HepG2 (cell line): ENCODE measurements at regions not wholly inside any gene's neighbourhood (a gene's known extent, or its start where the extent isn't known, plus 50 kb on each side); places are given as distances from the start of the nearest gene placed in this dataset.

ENCODE experiments used
- ATAC-seq: fragments of 200-7000 bp; cut with Tn5 transposase; 3 replicates; pipeline ENCODE4 v1.9.1; 2020; ENCODE audit warnings: mild to moderate bottlenecking, moderate library complexity
- BruUV-seq: library from RNA; stranded (reverse); fragments of 400-500 nt; replicated peaks from 2 replicates; lab custom pipeline; 2021; lab: Mats Ljungman, UMichigan
- CTCF ChIA-PET: fragments of 300-600 bp; formaldehyde crosslinking; extraction: SDS; loops from one replicate; lab custom pipeline; 2021; ENCODE audit warnings: low total read pairs, inconsistent platforms, low intra/inter-chr PET ratio; lab: Yijun Ruan, JAX
- POLR2A ChIA-PET: fragments of 350-600 bp; sonication (Branson Sonifier 250); formaldehyde crosslinking; loops from one replicate; lab custom pipeline; 2020; ENCODE audit warnings: antibody characterized with exemption, inconsistent platforms; lab: Yijun Ruan, JAX
- DNase-seq: peaks from one replicate; pipeline ENCODE4 v3.0.0-alpha.2; 2015; ENCODE audit warnings: low spot score
- FAIRE-seq: peaks from 3 replicates; lab custom pipeline; 2011; peaks lifted over from hg19 to GRCh38; lab: Jason Lieb, UNC
- H2AFZ ChIP-seq: one replicate; pipeline ENCODE4 v1.6.1; 2011; ENCODE audit warnings: low read length, inconsistent platforms
- H3K27ac ChIP-seq: fragments of 300-600 bp; 3 replicates; pipeline ENCODE4 v1.8.0; 2011; ENCODE audit warnings: mixed run types, mild to moderate bottlenecking, mixed read lengths, low read length, inconsistent platforms; ENCODE audit not compliant: insufficient read depth; ENCODE audit errors: extremely low read length
- H3K27me3 ChIP-seq, 2 experiments: fragments of 200-600 bp in 1 of 2; 2 replicates in 1 of 2; 3 replicates in 1 of 2; pipeline versions ENCODE4 v1.6.0 to v1.8.0; 2011; ENCODE audit warnings: low read length in 2 of 2, mild to moderate bottlenecking in 2 of 2, moderate library complexity in 2 of 2, inconsistent platforms in 1 of 2; ENCODE audit not compliant: insufficient read depth in 2 of 2, control insufficient read depth in 1 of 2
- H3K36me3 ChIP-seq, 2 experiments: fragments of 200-600 bp in 1 of 2; replicated peaks in 1 of 2; 2 replicates in 1 of 2; 3 replicates in 1 of 2; pipeline versions ENCODE4 v1.5.1 to v1.8.0; 2011; ENCODE audit warnings: low read length in 2 of 2, inconsistent platforms in 1 of 2; ENCODE audit not compliant: insufficient read depth in 2 of 2, control insufficient read depth in 1 of 2
- H3K4me1 ChIP-seq: 2 replicates; pipeline ENCODE4 v1.5.1; 2012; ENCODE audit warnings: low read length, inconsistent platforms; ENCODE audit not compliant: insufficient read depth
- H3K4me2 ChIP-seq: 2 replicates; pipeline ENCODE4 v1.6.0; 2011; ENCODE audit warnings: low read depth, low read length, inconsistent platforms
- H3K4me3 ChIP-seq, 3 experiments: fragments of 200-600 bp in 1 of 3; sonication (generic), shearing (Covaris generic) in 1 of 3; replicated peaks in 1 of 3; 2 replicates each; pipeline ENCODE4 v1.5.1; 2011 to 2016; ENCODE audit warnings: low read length in 3 of 3, inconsistent platforms in 2 of 3, low read depth in 2 of 3, mild to moderate bottlenecking in 2 of 3, control low read depth in 1 of 3, mixed read lengths in 1 of 3; ENCODE audit not compliant: insufficient read depth in 1 of 3
- H3K79me2 ChIP-seq: one replicate; pipeline ENCODE4 v1.6.1; 2011; ENCODE audit warnings: low read length, inconsistent platforms; ENCODE audit not compliant: insufficient read depth
- H3K9ac ChIP-seq: 2 replicates; pipeline ENCODE4 v1.6.0; 2011; ENCODE audit warnings: mild to moderate bottlenecking, low read depth, low read length, inconsistent platforms; ENCODE audit not compliant: insufficient read depth
- H3K9me3 ChIP-seq: 2 replicates; pipeline ENCODE4 v1.5.1; 2012; ENCODE audit warnings: mild to moderate bottlenecking, low read length
- H4K20me1 ChIP-seq: 2 replicates; pipeline ENCODE4 v1.6.0; 2011; ENCODE audit warnings: inconsistent platforms, mild to moderate bottlenecking, low read length, moderate library complexity; ENCODE audit not compliant: insufficient read depth
- AGO2 ChIP-seq: fragments of 200-400 bp; formaldehyde crosslinking; optimal IDR thresholded peaks from 2 replicates; pipeline ENCODE3; 2017; ENCODE audit warnings: mild to moderate bottlenecking, low read depth, low read length, moderate library complexity
- CEBPB ChIP-seq: IDR thresholded peaks from 2 replicates; pipeline ENCODE4 v1.6.1; 2011; ENCODE audit warnings: low read depth, low read length, improper control_type of control experiment, borderline replicate concordance
- ETV5 ChIP-seq: IDR thresholded peaks from 2 replicates; pipeline ENCODE4 v1.6.1; 2018; ENCODE audit warnings: missing biosample characterization, missing genetic modification reagents, inconsistent platforms, borderline replicate concordance
- FLYWCH1 ChIP-seq: sonication (generic); formaldehyde crosslinking; IDR thresholded peaks from 2 replicates; pipeline ENCODE4 v1.8.1; 2023; ENCODE audit warnings: mild to moderate bottlenecking, missing genetic modification reagents
- MEIS2 ChIP-seq: sonication (generic); formaldehyde crosslinking; IDR thresholded peaks from 2 replicates; pipeline ENCODE4 v1.9.0; 2021; ENCODE audit warnings: mild to moderate bottlenecking, missing genetic modification reagents
- NONO ChIP-seq, 2 experiments: fragments of 450-650 bp in 1 of 2; sonication (generic) in 1 of 2; formaldehyde crosslinking in 1 of 2; IDR thresholded peaks in 1 of 2; conservative IDR thresholded peaks in 1 of 2; 2 replicates each; pipeline versions ENCODE4 v1.6.1 to v1.8.0; 2017 to 2022; ENCODE audit warnings: mild to moderate bottlenecking in 1 of 2, missing genetic modification reagents in 1 of 2, moderate library complexity in 1 of 2
- TOE1 ChIP-seq: sonication (generic); formaldehyde crosslinking; IDR thresholded peaks from 2 replicates; pipeline ENCODE4 v1.4.0; 2020; ENCODE audit warnings: mild to moderate bottlenecking, missing genetic modification reagents
- ZFAT ChIP-seq: sonication (generic); formaldehyde crosslinking; conservative IDR thresholded peaks from 2 replicates; pipeline ENCODE4 v1.8.1; 2023; ENCODE audit warnings: missing genetic modification reagents, inconsistent platforms
- ZNF230 ChIP-seq: sonication (generic); formaldehyde crosslinking; IDR thresholded peaks from 2 replicates; pipeline ENCODE4 v1.4.0; 2020; ENCODE audit warnings: mild to moderate bottlenecking, missing genetic modification reagents
- ZNF292 ChIP-seq: sonication (generic); formaldehyde crosslinking; IDR thresholded peaks from 2 replicates; pipeline ENCODE4 v1.8.1; 2022; ENCODE audit warnings: mild to moderate bottlenecking, low read depth, missing genetic modification reagents, borderline replicate concordance
- ZNF510 ChIP-seq: sonication (generic); formaldehyde crosslinking; IDR thresholded peaks from 2 replicates; pipeline ENCODE4 v1.4.0; 2020; ENCODE audit warnings: low read depth, mild to moderate bottlenecking, missing genetic modification reagents
- ZNF605 ChIP-seq: sonication (generic); formaldehyde crosslinking; IDR thresholded peaks from 2 replicates; pipeline ENCODE4 v1.8.0; 2022; ENCODE audit warnings: mild to moderate bottlenecking, missing genetic modification reagents
- ZNF737 ChIP-seq: sonication (generic); formaldehyde crosslinking; IDR thresholded peaks from 2 replicates; pipeline ENCODE4 v1.5.0; 2020; ENCODE audit warnings: missing genetic modification reagents, mild to moderate bottlenecking, borderline replicate concordance
- ZNF879 ChIP-seq: sonication (generic); formaldehyde crosslinking; IDR thresholded peaks from 2 replicates; pipeline ENCODE4 v1.8.1; 2023; ENCODE audit warnings: missing genetic modification reagents
- ZSCAN9 ChIP-seq: IDR thresholded peaks from 2 replicates; pipeline ENCODE4 v1.6.1; 2016; ENCODE audit warnings: borderline replicate concordance
- WGBS: methylation state at CpG from one replicate; pipeline ENCODE4 v1.1.6; 2017; ENCODE audit warnings: low lambda C conversion rate; 5-methylcytosine and 5-hydroxymethylcytosine counted together
- in situ Hi-C: cut with HindIII; loops from 2 replicates; pipeline ENCODE4 v1.10.0; 2017; ENCODE audit warnings: low pct_unique_long_range_greater_than_20kb; ENCODE audit not compliant: extremely low pct_ligation_motif_present
- intact Hi-C: fragments of 100-400 bp; cut with micrococcal nuclease; formaldehyde crosslinking; loops from one replicate; pipeline ENCODE4 v1.10.0; 2022; ENCODE audit not compliant: unreplicated experiment
- TF ChIP-seq, protein P1 (sequence below): fragments of 450-650 bp; IDR thresholded peaks from 2 replicates; pipeline ENCODE4 v1.6.1; 2016
- TF ChIP-seq, protein P2 (sequence below): IDR thresholded peaks from 2 replicates; pipeline ENCODE4 v1.6.1; 2016; ENCODE audit warnings: missing biosample characterization, missing genetic modification reagents, low read depth
- TF ChIP-seq, protein P3 (sequence below): sonication (generic); formaldehyde crosslinking; IDR thresholded peaks from 2 replicates; pipeline ENCODE4 v1.4.0; 2020; ENCODE audit warnings: missing genetic modification reagents
- TF ChIP-seq, protein P4 (sequence below), 2 experiments: IDR thresholded peaks; 2 replicates each; pipeline ENCODE4 v1.6.1; 2011 to 2012; ENCODE audit warnings: low read length in 2 of 2, borderline replicate concordance in 1 of 2, low read depth in 1 of 2, mild to moderate bottlenecking in 1 of 2, moderate library complexity in 1 of 2

DNA sequence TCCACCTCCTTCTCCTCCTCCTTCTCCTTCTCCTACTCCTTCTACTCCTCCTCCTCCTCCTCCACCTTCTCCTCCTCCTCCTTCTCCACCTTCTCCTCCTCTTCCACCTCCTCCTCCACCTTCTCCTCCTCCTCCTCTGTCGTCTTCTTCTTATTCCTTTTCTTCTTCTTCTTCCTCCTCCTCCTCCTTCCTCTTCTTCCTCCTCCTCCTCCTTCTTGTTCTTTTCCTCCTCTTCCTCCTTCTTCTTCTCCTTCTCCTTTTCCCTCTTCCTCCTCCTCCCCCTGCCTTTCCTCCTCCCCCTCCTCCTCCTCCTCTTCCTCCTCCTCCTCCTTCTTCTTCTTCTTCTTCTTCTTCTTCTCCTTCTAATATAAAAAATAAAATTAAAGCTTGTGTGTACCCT lies 971.2 kb upstream of the PIK3C3 start:
- ATAC-seq, result no peak
- Histone ChIP-seq H3K9me3 (no peaks in the 10 kb centered on the region), H3K9ac (no peak overlapping the region), H3K27me3 (no peaks in the 10 kb centered on the region), H3K4me3 (no peak overlapping the region), H3K36me3 (no peaks in the 10 kb centered on the region), H3K79me2 (no peaks in the 10 kb centered on the region), H3K4me1 (no peaks in the 10 kb centered on the region), H3K4me2 (no peak overlapping the region), H4K20me1 (no peaks in the 10 kb centered on the region), H3K27ac (no peak overlapping the region), H2AFZ (no peak overlapping the region)
- intact Hi-C loops (no loop called here), in situ Hi-C loops (no loop called here)
- DNase-seq, result no peak
- CTCF ChIA-PET, result no interaction called here
- 0% methylated on average over 1 of the region's 1 CpG for WGBS
- no peak for FAIRE-seq
- POLR2A ChIA-PET, result no interaction called here
- BruUV-seq, result no TSS peak
- no peak for TF ChIP-seq ZSCAN9 (CRISPR knock-in tag)
- no peak for TF ChIP-seq ZNF230 (CRISPR knock-in tag)
- TF ChIP-seq AGO2, result no peak
- TF ChIP-seq MEIS2, result no peak
- TF ChIP-seq ZNF510 (CRISPR knock-in tag), result no peak
- no peak for TF ChIP-seq FLYWCH1 (CRISPR knock-in tag)
- no peak for TF ChIP-seq TOE1 (CRISPR knock-in tag)
- TF ChIP-seq, protein P1, sequence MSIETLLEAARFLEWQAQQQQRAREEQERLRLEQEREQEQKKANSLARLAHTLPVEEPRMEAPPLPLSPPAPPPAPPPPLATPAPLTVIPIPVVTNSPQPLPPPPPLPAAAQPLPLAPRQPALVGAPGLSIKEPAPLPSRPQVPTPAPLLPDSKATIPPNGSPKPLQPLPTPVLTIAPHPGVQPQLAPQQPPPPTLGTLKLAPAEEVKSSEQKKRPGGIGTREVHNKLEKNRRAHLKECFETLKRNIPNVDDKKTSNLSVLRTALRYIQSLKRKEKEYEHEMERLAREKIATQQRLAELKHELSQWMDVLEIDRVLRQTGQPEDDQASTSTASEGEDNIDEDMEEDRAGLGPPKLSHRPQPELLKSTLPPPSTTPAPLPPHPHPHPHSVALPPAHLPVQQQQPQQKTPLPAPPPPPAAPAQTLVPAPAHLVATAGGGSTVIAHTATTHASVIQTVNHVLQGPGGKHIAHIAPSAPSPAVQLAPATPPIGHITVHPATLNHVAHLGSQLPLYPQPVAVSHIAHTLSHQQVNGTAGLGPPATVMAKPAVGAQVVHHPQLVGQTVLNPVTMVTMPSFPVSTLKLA, result no peak
- no peak for TF ChIP-seq ZNF879 (CRISPR knock-in tag)
- TF ChIP-seq ZNF292 (CRISPR knock-in tag), result no peak
- TF ChIP-seq, protein P2, sequence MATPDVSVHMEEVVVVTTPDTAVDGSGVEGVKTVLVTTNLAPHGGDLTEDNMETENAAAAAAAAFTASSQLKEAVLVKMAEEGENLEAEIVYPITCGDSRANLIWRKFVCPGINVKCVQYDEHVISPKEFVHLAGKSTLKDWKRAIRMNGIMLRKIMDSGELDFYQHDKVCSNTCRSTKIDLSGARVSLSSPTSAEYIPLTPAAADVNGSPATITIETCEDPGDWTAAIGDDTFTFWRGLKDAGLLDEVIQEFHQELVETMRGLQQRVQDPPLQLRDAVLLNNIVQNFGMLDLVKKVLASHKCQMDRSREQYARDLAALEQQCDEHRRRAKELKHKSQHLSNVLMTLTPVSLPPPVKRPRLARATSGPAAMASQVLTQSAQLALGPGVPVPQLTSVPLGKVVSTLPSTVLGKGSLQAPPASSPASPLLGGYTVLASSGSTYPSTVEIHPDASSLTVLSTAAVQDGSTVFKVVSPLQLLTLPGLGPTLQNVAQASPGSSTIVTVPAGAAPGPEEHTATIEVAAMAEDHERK (CRISPR knock-in tag), result no peak
- TF ChIP-seq NONO (IDR thresholded peaks at IDR 0.05), result no peak
- no peak for TF ChIP-seq NONO (CRISPR knock-in tag; conservative IDR thresholded peaks at IDR 0.05)
- TF ChIP-seq CEBPB, result no peak
- TF ChIP-seq ETV5 (CRISPR knock-in tag), result no peak
- TF ChIP-seq, protein P3, sequence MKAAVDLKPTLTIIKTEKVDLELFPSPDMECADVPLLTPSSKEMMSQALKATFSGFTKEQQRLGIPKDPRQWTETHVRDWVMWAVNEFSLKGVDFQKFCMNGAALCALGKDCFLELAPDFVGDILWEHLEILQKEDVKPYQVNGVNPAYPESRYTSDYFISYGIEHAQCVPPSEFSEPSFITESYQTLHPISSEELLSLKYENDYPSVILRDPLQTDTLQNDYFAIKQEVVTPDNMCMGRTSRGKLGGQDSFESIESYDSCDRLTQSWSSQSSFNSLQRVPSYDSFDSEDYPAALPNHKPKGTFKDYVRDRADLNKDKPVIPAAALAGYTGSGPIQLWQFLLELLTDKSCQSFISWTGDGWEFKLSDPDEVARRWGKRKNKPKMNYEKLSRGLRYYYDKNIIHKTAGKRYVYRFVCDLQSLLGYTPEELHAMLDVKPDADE (CRISPR knock-in tag), result no peak
- TF ChIP-seq, protein P4, sequence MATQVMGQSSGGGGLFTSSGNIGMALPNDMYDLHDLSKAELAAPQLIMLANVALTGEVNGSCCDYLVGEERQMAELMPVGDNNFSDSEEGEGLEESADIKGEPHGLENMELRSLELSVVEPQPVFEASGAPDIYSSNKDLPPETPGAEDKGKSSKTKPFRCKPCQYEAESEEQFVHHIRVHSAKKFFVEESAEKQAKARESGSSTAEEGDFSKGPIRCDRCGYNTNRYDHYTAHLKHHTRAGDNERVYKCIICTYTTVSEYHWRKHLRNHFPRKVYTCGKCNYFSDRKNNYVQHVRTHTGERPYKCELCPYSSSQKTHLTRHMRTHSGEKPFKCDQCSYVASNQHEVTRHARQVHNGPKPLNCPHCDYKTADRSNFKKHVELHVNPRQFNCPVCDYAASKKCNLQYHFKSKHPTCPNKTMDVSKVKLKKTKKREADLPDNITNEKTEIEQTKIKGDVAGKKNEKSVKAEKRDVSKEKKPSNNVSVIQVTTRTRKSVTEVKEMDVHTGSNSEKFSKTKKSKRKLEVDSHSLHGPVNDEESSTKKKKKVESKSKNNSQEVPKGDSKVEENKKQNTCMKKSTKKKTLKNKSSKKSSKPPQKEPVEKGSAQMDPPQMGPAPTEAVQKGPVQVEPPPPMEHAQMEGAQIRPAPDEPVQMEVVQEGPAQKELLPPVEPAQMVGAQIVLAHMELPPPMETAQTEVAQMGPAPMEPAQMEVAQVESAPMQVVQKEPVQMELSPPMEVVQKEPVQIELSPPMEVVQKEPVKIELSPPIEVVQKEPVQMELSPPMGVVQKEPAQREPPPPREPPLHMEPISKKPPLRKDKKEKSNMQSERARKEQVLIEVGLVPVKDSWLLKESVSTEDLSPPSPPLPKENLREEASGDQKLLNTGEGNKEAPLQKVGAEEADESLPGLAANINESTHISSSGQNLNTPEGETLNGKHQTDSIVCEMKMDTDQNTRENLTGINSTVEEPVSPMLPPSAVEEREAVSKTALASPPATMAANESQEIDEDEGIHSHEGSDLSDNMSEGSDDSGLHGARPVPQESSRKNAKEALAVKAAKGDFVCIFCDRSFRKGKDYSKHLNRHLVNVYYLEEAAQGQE (IDR thresholded peaks at IDR 0.05; ENCODE audit: borderline replicate concordance in 1 of 2, low read depth in 1 of 2, low read length in 2 of 2), result no peak
- TF ChIP-seq ZFAT (CRISPR knock-in tag), result no peak
- no peak for TF ChIP-seq ZNF605 (CRISPR knock-in tag)
- TF ChIP-seq ZNF737, result no peak
